ENCODE measurements at regions not wholly inside any gene's neighbourhood (a gene's known extent, or its start where the extent isn't known, plus 50 kb on each side); places are given as distances from the start of the nearest gene placed in this dataset.

DNA sequence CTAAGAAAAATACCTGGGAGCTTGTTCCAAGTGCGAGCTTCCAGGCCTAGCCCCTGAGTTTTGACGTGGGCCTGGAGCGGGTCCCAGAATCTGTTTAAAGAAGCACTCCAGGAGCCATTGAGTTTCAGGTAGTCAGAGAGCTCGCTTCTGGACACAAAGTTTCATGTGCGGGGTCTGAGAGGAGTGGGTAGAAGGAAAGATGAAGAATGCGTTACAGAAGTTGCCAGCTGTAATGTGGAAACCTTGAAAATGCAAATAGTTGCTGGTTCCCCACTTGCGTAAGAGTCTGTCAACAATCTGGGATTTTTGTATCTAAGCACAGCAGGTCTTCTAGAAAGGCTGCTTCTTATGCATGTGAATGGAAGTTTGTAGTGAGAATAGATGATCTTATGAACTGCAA, 77.5 kb upstream of the CLCN4 start:
- H3K4me1 Mint-ChIP-seq: peaks cover 13% of the 10 kb centered on the region
- H3K4me3 Mint-ChIP-seq: no peak overlapping the region
- H3K27ac Mint-ChIP-seq: no peak overlapping the region
- peaks cover 11% of the 10 kb centered on the region for H3K9me3 Mint-ChIP-seq
- no peak for DNase-seq (ENCODE audit: low spot score in 2 of 2, unreplicated experiment in 2 of 2)
- H3K36me3 Mint-ChIP-seq: peaks cover 5% of the 10 kb centered on the region
- TF ChIP-seq, protein P1, sequence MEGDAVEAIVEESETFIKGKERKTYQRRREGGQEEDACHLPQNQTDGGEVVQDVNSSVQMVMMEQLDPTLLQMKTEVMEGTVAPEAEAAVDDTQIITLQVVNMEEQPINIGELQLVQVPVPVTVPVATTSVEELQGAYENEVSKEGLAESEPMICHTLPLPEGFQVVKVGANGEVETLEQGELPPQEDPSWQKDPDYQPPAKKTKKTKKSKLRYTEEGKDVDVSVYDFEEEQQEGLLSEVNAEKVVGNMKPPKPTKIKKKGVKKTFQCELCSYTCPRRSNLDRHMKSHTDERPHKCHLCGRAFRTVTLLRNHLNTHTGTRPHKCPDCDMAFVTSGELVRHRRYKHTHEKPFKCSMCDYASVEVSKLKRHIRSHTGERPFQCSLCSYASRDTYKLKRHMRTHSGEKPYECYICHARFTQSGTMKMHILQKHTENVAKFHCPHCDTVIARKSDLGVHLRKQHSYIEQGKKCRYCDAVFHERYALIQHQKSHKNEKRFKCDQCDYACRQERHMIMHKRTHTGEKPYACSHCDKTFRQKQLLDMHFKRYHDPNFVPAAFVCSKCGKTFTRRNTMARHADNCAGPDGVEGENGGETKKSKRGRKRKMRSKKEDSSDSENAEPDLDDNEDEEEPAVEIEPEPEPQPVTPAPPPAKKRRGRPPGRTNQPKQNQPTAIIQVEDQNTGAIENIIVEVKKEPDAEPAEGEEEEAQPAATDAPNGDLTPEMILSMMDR (IDR thresholded peaks at IDR 0.05; ENCODE audit: unreplicated experiment): no peak
- no peaks in the 10 kb centered on the region for H3K27me3 Mint-ChIP-seq (ENCODE audit: low read depth)

- H3K27ac Mint-ChIP-seq: peak overlapping the region; percentile 35
- H3K4me1 Mint-ChIP-seq: peaks cover 10% of the 10 kb centered on the region
Observed at GRCh38 chrX:10083809-10084208, 73.0 kb upstream of the CLCN4 start.

GRCh38 chrX:10085223-10085622, 71.6 kb upstream of the CLCN4 start:
- no peak overlapping the region for H3K4me3 Mint-ChIP-seq
- DNase-seq (ENCODE audit: low spot score in 2 of 2, unreplicated experiment in 2 of 2): no peak
- no peaks in the 10 kb centered on the region for H3K27me3 Mint-ChIP-seq (ENCODE audit: low read depth)
- peaks cover 7% of the 10 kb centered on the region for H3K36me3 Mint-ChIP-seq
- H3K4me1 Mint-ChIP-seq: peaks cover 10% of the 10 kb centered on the region
- no peak overlapping the region for H3K27ac Mint-ChIP-seq
- TF ChIP-seq, protein P1 (IDR thresholded peaks at IDR 0.05; ENCODE audit: unreplicated experiment): no peak
- H3K9me3 Mint-ChIP-seq: peaks cover 12% of the 10 kb centered on the region

More at GRCh38 chrX:10083809-10084208, 73.0 kb upstream of the CLCN4 start:
- Mint-ChIP-seq H3K4me3 (no peak overlapping the region), H3K9me3 (peaks cover 12% of the 10 kb centered on the region), H3K36me3 (peaks cover 9% of the 10 kb centered on the region), H3K27me3 (ENCODE audit: low read depth) (no peaks in the 10 kb centered on the region)
- no peak for DNase-seq (ENCODE audit: low spot score in 2 of 2, unreplicated experiment in 2 of 2)
- TF ChIP-seq, protein P1 (IDR thresholded peaks at IDR 0.05; ENCODE audit: unreplicated experiment): no peak

DNA sequence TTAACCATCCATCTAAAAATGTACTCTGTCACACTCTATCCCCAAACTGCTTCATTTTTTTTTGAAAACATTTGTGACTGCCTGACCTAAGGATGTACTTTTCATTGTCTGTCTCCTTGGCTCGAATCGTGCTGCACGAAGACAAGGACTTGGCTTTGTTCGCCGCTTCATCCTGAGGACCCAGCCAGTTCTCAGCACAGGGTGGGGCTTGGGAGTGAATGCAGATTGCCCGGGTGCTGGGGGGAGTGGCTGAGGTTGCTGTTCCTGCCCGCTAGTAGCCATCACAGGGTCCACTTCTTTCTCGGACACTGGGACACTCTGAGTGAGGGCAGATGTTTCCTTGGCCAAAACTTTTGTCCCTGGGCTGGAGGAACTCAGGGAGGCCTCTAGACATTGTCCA, 70.1 kb upstream of the CLCN4 start:
- H3K27me3 Mint-ChIP-seq (ENCODE audit: low read depth): no peaks in the 10 kb centered on the region

DNA sequence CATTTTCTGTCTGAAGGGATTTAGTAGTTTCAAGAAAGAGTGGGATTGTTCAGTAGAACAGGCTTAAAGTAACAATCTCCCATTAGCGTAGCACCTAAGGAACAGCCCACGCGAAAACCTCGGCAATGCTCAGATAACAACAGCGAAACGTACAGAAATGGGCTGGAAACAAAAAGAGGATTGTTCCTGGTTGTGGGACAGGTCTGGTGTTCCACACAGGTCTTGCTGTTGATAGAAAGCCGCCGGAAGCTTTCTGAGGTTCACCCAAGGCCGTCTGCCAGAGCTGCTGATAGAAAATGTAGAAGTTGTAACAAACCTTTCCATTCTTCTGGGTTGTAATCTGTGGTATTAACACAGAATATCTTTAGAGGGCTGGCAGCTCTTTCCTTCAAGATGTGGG, 69.4 kb upstream of the CLCN4 start:
- H3K4me3 Mint-ChIP-seq: no peak overlapping the region
- DNase-seq (ENCODE audit: low spot score in 2 of 2, unreplicated experiment in 2 of 2): no peak
- peaks cover 10% of the 10 kb centered on the region for H3K4me1 Mint-ChIP-seq
- H3K9me3 Mint-ChIP-seq: peaks cover 21% of the 10 kb centered on the region
- H3K36me3 Mint-ChIP-seq: peaks cover 15% of the 10 kb centered on the region
- no peaks in the 10 kb centered on the region for H3K27me3 Mint-ChIP-seq (ENCODE audit: low read depth)
- TF ChIP-seq, protein P1 (IDR thresholded peaks at IDR 0.05; ENCODE audit: unreplicated experiment): no peak
- H3K27ac Mint-ChIP-seq: no peak overlapping the region

More for the DNA sequence above, 70.1 kb upstream of the CLCN4 start:
- Mint-ChIP-seq H3K36me3 (peaks cover 14% of the 10 kb centered on the region), H3K27ac (no peak overlapping the region), H3K4me3 (no peak overlapping the region), H3K9me3 (peaks cover 20% of the 10 kb centered on the region), H3K4me1 (peaks cover 10% of the 10 kb centered on the region)
- no peak for DNase-seq (ENCODE audit: low spot score in 2 of 2, unreplicated experiment in 2 of 2)
- TF ChIP-seq, protein P1 (IDR thresholded peaks at IDR 0.05; ENCODE audit: unreplicated experiment): no peak

DNA sequence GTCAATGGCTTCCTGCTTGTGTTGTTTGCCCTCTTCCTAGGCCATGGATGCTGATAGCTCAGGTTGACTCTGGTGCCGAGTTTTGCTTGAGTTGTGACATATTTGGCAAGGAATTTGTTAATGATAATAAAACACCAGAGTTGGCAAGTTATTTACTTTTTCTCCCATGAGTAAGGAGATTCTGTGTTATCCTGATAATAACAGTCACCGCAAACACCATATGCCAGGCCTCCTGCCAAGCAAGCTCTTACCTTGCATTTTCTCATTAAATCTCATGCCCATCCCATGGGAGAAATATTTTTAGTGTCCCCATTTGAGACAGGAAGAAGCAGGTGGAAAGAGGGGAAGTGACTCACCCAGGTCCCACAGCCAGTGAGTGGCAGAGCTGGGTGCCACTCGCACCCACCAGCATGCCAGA, 67.4 kb upstream of the CLCN4 start:
- H3K4me3 Mint-ChIP-seq: no peak overlapping the region
- H3K9me3 Mint-ChIP-seq: peaks cover 16% of the 10 kb centered on the region
- DNase-seq (ENCODE audit: low spot score in 2 of 2, unreplicated experiment in 2 of 2): no peak

More for the DNA sequence above, 67.4 kb upstream of the CLCN4 start:
- TF ChIP-seq, protein P1 (IDR thresholded peaks at IDR 0.05; ENCODE audit: unreplicated experiment): no peak
- H3K27ac Mint-ChIP-seq: no peak overlapping the region
- H3K27me3 Mint-ChIP-seq (ENCODE audit: low read depth): no peaks in the 10 kb centered on the region
- peaks cover 20% of the 10 kb centered on the region for H3K36me3 Mint-ChIP-seq
- H3K4me1 Mint-ChIP-seq: no peaks in the 10 kb centered on the region

All from mesothelial cell of epicardium (in vitro differentiated cells).